K562 (cell line): ENCODE measurements at regions not wholly inside any gene's neighbourhood (a gene's known extent, or its start where the extent isn't known, plus 50 kb on each side); places are given as distances from the start of the nearest gene placed in this dataset.

Experiments
- ATAC-seq: fragments of 200-7000 bp; cut with Tn5 transposase; 3 replicates; pipeline ENCODE4 v1.9.1; 2020; ENCODE audit warnings: moderate library complexity
- BruUV-seq: library from RNA; stranded (reverse); fragments of 400-500 nt; replicated peaks from 2 replicates; lab custom pipeline; 2021; lab: Mats Ljungman, UMichigan
- CTCF ChIA-PET: fragments of 300-600 bp; formaldehyde crosslinking; extraction: SDS; loops from one replicate; lab custom pipeline; 2021; ENCODE audit warnings: low intra/inter-chr PET ratio; lab: Yijun Ruan, JAX
- POLR2A ChIA-PET: fragments of 300-600, 350-650 bp; sonication (Branson Sonifier 250); formaldehyde crosslinking; extraction: SDS; loops from one replicate; lab custom pipeline; 2021; ENCODE audit warnings: antibody characterized with exemption, inconsistent platforms; lab: Yijun Ruan, JAX
- DNase-seq, 4 experiments: peaks; one replicate each; pipeline versions ENCODE4 v3.0.0 to v3.0.0-alpha.2; 2011 to 2018; ENCODE audit warnings: low spot score in 3 of 4, mixed read lengths in 3 of 4; ENCODE audit errors: extremely low read depth in 1 of 4
- FAIRE-seq: peaks from 2 replicates; lab custom pipeline; 2011; peaks lifted over from hg19 to GRCh38; lab: Jason Lieb, UNC
- H2AFZ ChIP-seq: 2 replicates; pipeline ENCODE4 v1.6.0; 2011; ENCODE audit warnings: low read depth, low read length, control low read depth, inconsistent platforms
- H3K27ac ChIP-seq: fragments of 200-600 bp; 3 replicates; pipeline ENCODE4 v1.8.0; 2011; ENCODE audit warnings: low read depth, mild to moderate bottlenecking, control low read depth, inconsistent platforms, low read length, moderate library complexity, mixed read lengths; ENCODE audit errors: extremely low read depth
- H3K27me3 ChIP-seq, 2 experiments: fragments of 300-600 bp in 1 of 2; 2 replicates in 1 of 2; 3 replicates in 1 of 2; pipeline versions ENCODE4 v1.6.0 to v1.8.0; 2011; ENCODE audit warnings: inconsistent platforms in 2 of 2, low read length in 2 of 2, mild to moderate bottlenecking in 1 of 2, mixed read lengths in 1 of 2, moderate library complexity in 1 of 2; ENCODE audit not compliant: control insufficient read depth in 2 of 2, insufficient read depth in 2 of 2
- H3K36me3 ChIP-seq: fragments of 300-600 bp; 3 replicates; pipeline ENCODE4 v1.8.0; 2011; ENCODE audit warnings: mild to moderate bottlenecking, low read length, inconsistent platforms; ENCODE audit not compliant: control insufficient read depth, insufficient read depth
- H3K4me1 ChIP-seq, 2 experiments: fragments of 200-600 bp in 1 of 2; replicated peaks in 1 of 2; 2 replicates in 1 of 2; 3 replicates in 1 of 2; pipeline versions ENCODE4 v1.5.1 to v1.8.0; 2011; ENCODE audit warnings: inconsistent platforms in 2 of 2, low read length in 2 of 2, mild to moderate bottlenecking in 1 of 2, mixed read lengths in 1 of 2, moderate library complexity in 1 of 2; ENCODE audit not compliant: control insufficient read depth in 2 of 2, insufficient read depth in 2 of 2
- H3K4me2 ChIP-seq: 2 replicates; pipeline ENCODE4 v1.6.1; 2011; ENCODE audit warnings: low read length, control low read depth, inconsistent platforms, mixed read lengths; ENCODE audit not compliant: insufficient read depth
- H3K4me3 ChIP-seq: fragments of 200-600 bp; sonication (generic), shearing (Covaris generic); 2 replicates; pipeline ENCODE4 v1.5.1; 2016; ENCODE audit warnings: control low read depth, inconsistent platforms
- H3K79me2 ChIP-seq: fragments of 200-600 bp; 3 replicates; pipeline ENCODE4 v1.8.0; 2011; ENCODE audit warnings: low read length, inconsistent platforms; ENCODE audit not compliant: control insufficient read depth, insufficient read depth
- H3K9ac ChIP-seq, 2 experiments: 2 replicates each; pipeline versions ENCODE4 v1.6.0 to v1.6.1; 2011; ENCODE audit warnings: low read depth in 2 of 2, low read length in 2 of 2, control low read depth in 1 of 2, inconsistent platforms in 1 of 2, mild to moderate bottlenecking in 1 of 2, mixed read lengths in 1 of 2; ENCODE audit not compliant: insufficient read depth in 1 of 2
- H3K9me1 ChIP-seq: one replicate; pipeline ENCODE4 v1.6.0; 2011; ENCODE audit warnings: inconsistent platforms, mild to moderate bottlenecking, low read length, moderate library complexity; ENCODE audit not compliant: control insufficient read depth, insufficient read depth
- H3K9me3 ChIP-seq: replicated peaks from 2 replicates; pipeline ENCODE4 v1.5.1; 2011; ENCODE audit warnings: low read depth, low read length, inconsistent platforms; ENCODE audit not compliant: control insufficient read depth, insufficient read depth
- H4K20me1 ChIP-seq: replicated peaks from 2 replicates; pipeline ENCODE4 v1.6.1; 2011; ENCODE audit warnings: low read length, inconsistent platforms, mixed read lengths; ENCODE audit not compliant: control insufficient read depth, insufficient read depth
- JUNB ChIP-seq: fragments of 450-650 bp; formaldehyde crosslinking; conservative IDR thresholded peaks from 2 replicates; pipeline ENCODE4 v1.4.0; 2020; ENCODE audit warnings: mild to moderate bottlenecking
- MGA ChIP-seq: fragments of 450-650 bp; IDR thresholded peaks from 2 replicates; pipeline ENCODE4 v1.6.1; 2016; ENCODE audit warnings: mild to moderate bottlenecking, moderate library complexity
- MYC ChIP-seq, 2 experiments: fragments of 250-450 bp in 1 of 2; sonication (Bioruptor Pico) in 1 of 2; IDR thresholded peaks; 2 replicates each; pipeline versions ENCODE4 v1.5.1 to v1.6.1; 2012 to 2021; ENCODE audit warnings: low read depth in 2 of 2, borderline replicate concordance in 1 of 2, improper control_type of control experiment in 1 of 2, low read length in 1 of 2, mild to moderate bottlenecking in 1 of 2, moderate library complexity in 1 of 2
- NR3C1 ChIP-seq: sonication (generic); formaldehyde crosslinking; IDR thresholded peaks from 2 replicates; pipeline ENCODE4 v1.8.1; 2022; ENCODE audit warnings: missing genetic modification reagents
- PHF21A ChIP-seq: fragments of 450-650 bp; IDR thresholded peaks from 2 replicates; pipeline ENCODE4 v1.6.1; 2017; ENCODE audit warnings: low read depth, borderline replicate concordance
- PTBP1 ChIP-seq: fragments of 200-400 bp; formaldehyde crosslinking; IDR thresholded peaks from 2 replicates; pipeline ENCODE4 v1.6.1; 2017; ENCODE audit warnings: low read depth, low read length
- RBM15 ChIP-seq: fragments of 200-400 bp; formaldehyde crosslinking; IDR thresholded peaks from 2 replicates; pipeline ENCODE4 v1.6.1; 2018; ENCODE audit warnings: mild to moderate bottlenecking, low read length, moderate library complexity; ENCODE audit not compliant: insufficient read depth
- RBM22 ChIP-seq: fragments of 200-400 bp; formaldehyde crosslinking; IDR thresholded peaks from 2 replicates; pipeline ENCODE4 v1.6.1; 2018; ENCODE audit warnings: low read length, low read depth; ENCODE audit not compliant: poor library complexity, severe bottlenecking
- TCF7L2 ChIP-seq: fragments of 150-350 bp; IDR thresholded peaks from 2 replicates; pipeline ENCODE4 v1.6.1; 2016; ENCODE audit warnings: low read depth, mild to moderate bottlenecking, low read length, moderate library complexity
- XRCC5 ChIP-seq: fragments of 200-400 bp; formaldehyde crosslinking; IDR thresholded peaks from 2 replicates; pipeline ENCODE4 v1.6.1; 2017; ENCODE audit warnings: low read depth, mild to moderate bottlenecking, low read length
- ZNF830 ChIP-seq: fragments of 250-450 bp; sonication (Bioruptor Pico); IDR thresholded peaks from 2 replicates; pipeline ENCODE4 v1.5.0; 2021; ENCODE audit warnings: mild to moderate bottlenecking
- WGBS: fragments of 100-300 bp; shearing (Covaris generic); methylation state at CpG from one replicate; pipeline ENCODE4 v1.1.6; 2016; ENCODE audit warnings: low coverage, mixed read lengths; ENCODE audit not compliant: insufficient coverage; ENCODE audit errors: missing lambda C conversion rate; 5-methylcytosine and 5-hydroxymethylcytosine counted together
- in situ Hi-C: fragments of 300-500 bp; cut with MboI; formaldehyde crosslinking; loops from 4 replicates; pipeline ENCODE4 v1.15.0; 2018; ENCODE audit warnings: inconsistent platforms, mixed read lengths
- intact Hi-C: fragments of 100-400 bp; cut with micrococcal nuclease; formaldehyde crosslinking; loops from 2 replicates; pipeline ENCODE4 v1.14.2; 2022

DNA sequence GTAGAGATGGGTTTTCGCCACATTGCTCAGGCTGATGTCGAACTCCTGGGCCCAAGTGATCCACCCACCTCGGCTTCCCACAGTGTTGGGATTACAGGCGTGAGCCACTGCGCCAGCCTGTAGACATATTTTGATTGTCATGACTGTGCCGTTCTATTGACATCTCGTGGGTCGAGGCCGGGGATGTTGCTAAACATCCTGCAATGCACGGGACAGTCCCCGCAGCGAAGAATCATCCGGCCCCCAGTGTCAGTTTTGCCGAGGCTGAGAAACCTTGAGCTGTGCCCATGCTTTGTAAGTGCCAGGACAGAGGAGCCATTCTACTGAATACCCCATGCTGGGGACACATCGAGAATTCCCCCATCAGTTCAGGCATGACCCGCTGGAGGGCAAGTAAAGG is 69.1 kb upstream of the GSE1 start:
- BruUV-seq: no TSS peak
- POLR2A ChIA-PET: interaction anchor here (1.0 to 4.2 kb wide), 4 partner anchors 9 to 18 kb away, joined by 4 to 34 read pairs (median 5); no protein-coding TSS in a partner anchor

More for the DNA sequence above, 69.1 kb upstream of the GSE1 start:
- H3K4me1 ChIP-seq: peaks cover 35 to 56% of the 10 kb centered on the region in 2 experiments
- no peak overlapping the region for H3K4me3 ChIP-seq
- no peaks in the 10 kb centered on the region for H4K20me1 ChIP-seq
- CTCF ChIA-PET: no interaction called here
- TF ChIP-seq ZNF830 (no peak), NR3C1 (no peak), RBM15 (no peak), PHF21A (no peak), PTBP1 (no peak), MYC (IDR thresholded peaks at IDR 0.05; ENCODE audit: low read depth, low read length) (no peak), MYC (CRISPR knock-in tag; IDR thresholded peaks at IDR 0.05; ENCODE audit: borderline replicate concordance, low read depth) (no peak), XRCC5 (no peak), RBM22 (no peak), MGA (no peak), TCF7L2 (no peak), JUNB (CRISPR knock-in tag) (no peak)
- DNase-seq (no peak), FAIRE-seq (no peak), ATAC-seq (no peak)
- H3K9ac ChIP-seq: peak overlapping the region in 1 of 2 experiments; percentile 79; a peak in 1 of 4 replicates
- H3K9me3 ChIP-seq: peaks cover 8% of the 10 kb centered on the region
- peaks cover 54% of the 10 kb centered on the region for H3K79me2 ChIP-seq
- H2AFZ ChIP-seq: no peak overlapping the region
- 89% methylated on average over 16 of the region's 16 CpGs for WGBS
- H3K27ac ChIP-seq: no peak overlapping the region
- H3K4me2 ChIP-seq: no peak overlapping the region
- H3K36me3 ChIP-seq: peaks cover 18% of the 10 kb centered on the region; the same call in 2 of the 3 replicates
- no peaks in the 10 kb centered on the region for H3K9me1 ChIP-seq
- in situ Hi-C loops (no loop called here), intact Hi-C loops (no loop called here)
- no peaks in the 10 kb centered on the region; a peak in 1 of 5 replicates for H3K27me3 ChIP-seq
